ENCODE measurements at regions not wholly inside any gene's neighbourhood (a gene's known extent, or its start where the extent isn't known, plus 50 kb on each side); places are given as distances from the start of the nearest gene placed in this dataset.

DNA sequence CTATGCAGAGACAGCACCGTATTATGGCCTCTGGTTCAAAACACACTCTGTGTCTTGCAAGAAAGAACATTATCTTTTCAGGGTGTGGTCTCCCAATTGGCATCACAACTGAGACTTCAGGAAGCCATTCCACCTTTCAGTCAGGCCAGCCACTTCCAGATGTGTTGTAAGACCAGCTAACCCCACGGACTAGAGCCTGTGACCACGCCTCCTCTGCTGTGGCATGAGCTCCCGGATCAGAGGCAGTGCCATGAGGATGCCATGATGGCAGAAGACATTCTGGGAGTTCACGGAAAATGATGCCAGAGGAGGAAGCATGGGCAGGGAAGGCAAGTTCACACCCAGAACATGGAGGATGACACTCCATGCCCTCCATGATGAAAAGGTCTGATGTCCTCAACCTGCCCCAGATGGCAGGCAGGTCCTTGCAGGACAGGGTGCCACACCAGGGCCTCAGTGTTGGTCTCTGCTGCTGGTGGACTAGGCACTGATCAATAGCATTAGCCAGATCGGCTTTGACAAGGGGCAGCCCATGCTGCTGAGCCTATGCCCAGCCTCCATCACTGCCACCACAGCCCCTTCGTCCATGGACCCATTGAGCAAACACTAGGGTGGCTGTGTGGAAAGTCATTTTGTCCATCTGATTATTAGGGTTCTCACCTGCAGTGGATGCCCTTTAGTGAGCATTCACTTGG, 341.6 kb downstream of the MATN1 start (continued):
- no peak for TF ChIP-seq BHLHE40 (IDR thresholded peaks at IDR 0.05; ENCODE audit: low read depth, low read length)

- DNase-seq (ENCODE audit: low read depth in 1 of 2, low spot score in 1 of 2) (no peak), FAIRE-seq (no peak), ATAC-seq (no peak)
- Histone ChIP-seq H3K4me1 (no peaks in the 10 kb centered on the region), H3K4me2 (no peak overlapping the region), H3K4me3 (no peak overlapping the region), H3K27ac (no peak overlapping the region), H3K9me3 (no peaks in the 10 kb centered on the region)
- POLR2A ChIA-PET = no interaction called here
- CTCF ChIA-PET = interaction anchor here (0.6 to 2.3 kb wide), 22 partner anchors 9 to 1150 kb away, joined by 3 to 17 read pairs (median 5); partner anchors contain the start of gene MECR
- WGBS (ENCODE audit: missing lambda C conversion rate) = 36% methylated on average over 5 of the region's 5 CpGs
- no peak for TF ChIP-seq JUNB (IDR thresholded peaks at IDR 0.05)
- TF ChIP-seq ESRRA (IDR thresholded peaks at IDR 0.05; ENCODE audit: borderline replicate concordance, low read length) = no peak
- no peak for TF ChIP-seq EHF (CRISPR knock-in tag; IDR thresholded peaks at IDR 0.05)
Measured at GRCh38 chr1:30381266-30381665, 342.1 kb downstream of the MATN1 start.

DNA sequence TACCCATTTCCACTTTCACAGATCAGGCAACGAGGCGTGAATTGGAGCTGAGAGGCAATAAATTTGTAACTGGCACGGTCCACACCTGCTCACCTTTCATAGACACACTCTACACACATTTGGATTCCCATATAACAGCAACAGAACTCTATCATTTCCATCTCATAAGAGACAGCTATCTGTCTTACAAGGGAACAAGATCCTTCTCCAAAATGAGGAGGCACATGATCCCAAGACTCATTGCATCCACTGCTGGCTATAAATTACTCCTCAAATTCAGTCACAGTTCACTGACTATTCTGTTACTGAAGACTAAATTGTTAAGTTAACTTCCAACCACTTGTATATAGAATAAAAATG, 342.8 kb downstream of the MATN1 start:
- ATAC-seq (no peak), FAIRE-seq (no peak), DNase-seq (ENCODE audit: low read depth in 1 of 2, low spot score in 1 of 2) (no peak)
- 0% methylated on average over 3 of the region's 3 CpGs for WGBS (ENCODE audit: missing lambda C conversion rate)
- Histone ChIP-seq H3K4me2 (no peak overlapping the region), H3K27ac (no peak overlapping the region), H3K4me1 (no peaks in the 10 kb centered on the region), H3K4me3 (no peak overlapping the region), H3K9me3 (no peaks in the 10 kb centered on the region)
- CTCF ChIA-PET = interaction anchor here (0.5 to 2.3 kb wide), 53 partner anchors 9 to 1174 kb away, joined by 3 to 17 read pairs (median 4); partner anchors contain the start of gene MECR
- POLR2A ChIA-PET = interaction anchor here (1.0 kb wide), 1 partner anchor 326 kb away, joined by 3 read pairs; no protein-coding TSS in a partner anchor
- TF ChIP-seq ESRRA (IDR thresholded peaks at IDR 0.05; ENCODE audit: borderline replicate concordance, low read length) (no peak), CBX8 (IDR thresholded peaks at IDR 0.05) (no peak)

GRCh38 chr1:30379684-30380624, 343.4 kb downstream of the MATN1 start:
- FAIRE-seq = no peak

DNA sequence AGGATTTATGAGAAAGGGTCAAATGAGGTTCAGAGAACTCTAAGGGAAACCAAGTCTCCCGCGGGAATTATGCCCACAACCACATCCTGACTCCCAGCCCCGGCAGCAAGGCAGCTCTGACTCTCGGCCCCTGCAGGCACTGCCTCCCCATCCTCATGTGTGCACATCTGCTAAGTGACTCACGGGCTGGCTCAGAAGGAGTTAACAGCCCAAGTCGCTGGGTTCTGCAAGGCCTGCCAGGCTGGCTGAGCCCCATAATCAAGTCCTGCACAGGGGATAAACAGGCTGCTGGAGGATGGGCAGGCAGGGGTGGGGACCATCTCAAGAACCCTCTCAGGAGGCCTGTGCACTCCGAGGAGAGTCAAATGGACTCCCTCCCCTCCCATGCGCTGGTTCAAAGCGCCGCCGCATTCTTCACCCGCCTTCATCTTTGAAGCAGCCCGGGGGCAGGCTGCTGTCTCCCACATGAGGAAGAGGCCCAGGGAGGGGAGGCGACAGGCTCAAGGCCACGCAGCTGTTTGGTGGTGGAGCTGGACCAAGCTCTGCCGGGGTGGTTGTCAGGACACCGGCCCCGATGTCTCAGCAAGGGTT, 344.3 kb downstream of the MATN1 start:
- CTCF ChIA-PET = interaction anchor here (1.6 to 1.7 kb wide), 2 partner anchors 465 to 745 kb away, joined by 4 read pairs; no protein-coding TSS in a partner anchor
- TF ChIP-seq RFX5 (IDR thresholded peaks at IDR 0.05) (no peak), ZNF302 (CRISPR knock-in tag; IDR thresholded peaks at IDR 0.05) (no peak)
- H3K27ac ChIP-seq = no peak overlapping the region
- H3K4me1 ChIP-seq = no peaks in the 10 kb centered on the region
- WGBS (ENCODE audit: missing lambda C conversion rate) = 86% methylated on average over 13 of the region's 18 CpGs
- no peak overlapping the region for H3K4me3 ChIP-seq
- no peaks in the 10 kb centered on the region for H3K9me3 ChIP-seq
- DNase-seq (ENCODE audit: low read depth in 1 of 2, low spot score in 1 of 2) = no peak
- no peak for FAIRE-seq
- H3K4me2 ChIP-seq = no peak overlapping the region
- ATAC-seq = no peak
- POLR2A ChIA-PET = no interaction called here

More at GRCh38 chr1:30379684-30380624, 343.4 kb downstream of the MATN1 start:
- ATAC-seq = peak; percentile 81 to 94
- H3K4me3 ChIP-seq = no peak overlapping the region
- CTCF ChIA-PET = interaction anchor here (0.7 to 2.3 kb wide), 51 partner anchors 10 to 1149 kb away, joined by 3 to 17 read pairs (median 4); partner anchors contain the start of gene MECR
- peak; percentile 64 to 76 for DNase-seq (ENCODE audit: low read depth in 1 of 2, low spot score in 1 of 2)
- H3K9me3 ChIP-seq = no peaks in the 10 kb centered on the region
- H3K4me1 ChIP-seq = no peaks in the 10 kb centered on the region
- peak overlapping the region in 1 of 2 experiments; percentile 61; a peak in 1 of 6 replicates for H3K27ac ChIP-seq
- POLR2A ChIA-PET = interaction anchor here (1.0 kb wide), 1 partner anchor 327 kb away, joined by 3 read pairs; no protein-coding TSS in a partner anchor
- TF ChIP-seq SMC3 (IDR thresholded peaks at IDR 0.05) (peak; percentile 50), GATA3 (IDR thresholded peaks at IDR 0.05; ENCODE audit: borderline replicate concordance) (no peak), MAZ (IDR thresholded peaks at IDR 0.05; ENCODE audit: borderline replicate concordance, low read depth, low read length) (no peak), RAD21 (conservative IDR thresholded peaks at IDR 0.05 in 1 of 2, IDR thresholded peaks at IDR 0.05 in 1 of 2) (peak; percentile 64 to 70), CTCF (IDR thresholded peaks at IDR 0.05) (peak; percentile 64)
- H3K4me2 ChIP-seq = no peak overlapping the region
- 22% methylated on average over 4 of the region's 13 CpGs for WGBS (ENCODE audit: missing lambda C conversion rate)
